ENCODE measurements at regions not wholly inside any gene's neighbourhood (a gene's known extent, or its start where the extent isn't known, plus 50 kb on each side); places are given as distances from the start of the nearest gene placed in this dataset.
"Not testable (repeated sequence)": the region's sequence is repeated elsewhere in the genome, so short reads cannot be mapped to it uniquely, and the experiment has no call there.

DNA sequence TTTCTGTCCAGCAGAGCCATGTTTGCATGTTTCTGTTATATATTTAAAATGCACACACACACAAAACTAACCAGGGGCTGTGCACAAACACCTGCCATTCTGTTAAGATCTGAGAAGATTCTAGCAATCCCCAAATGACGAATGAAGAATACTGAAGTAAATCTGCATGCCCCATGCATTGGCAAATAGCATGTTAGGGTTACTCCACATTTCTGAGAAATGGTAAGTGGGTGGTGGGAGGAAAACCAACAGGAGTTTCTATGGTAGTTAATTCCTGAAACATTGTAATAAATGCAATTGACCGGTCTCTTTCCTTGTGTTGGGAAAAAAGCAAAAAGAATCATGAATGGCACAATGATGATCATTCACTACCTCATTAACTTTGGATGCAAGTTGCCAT is 318.0 kb downstream of the BCAT1 start:
- 92 to 93% methylated on average over 2 of the region's 2 CpGs for WGBS, 2 donors
- H3K9me3 ChIP-seq = no peaks in the 10 kb centered on the region
- no peaks in the 10 kb centered on the region for H3K27me3 ChIP-seq
- no peak for TF ChIP-seq POLR2A (IDR thresholded peaks at IDR 0.05)
- TF ChIP-seq, protein P1, sequence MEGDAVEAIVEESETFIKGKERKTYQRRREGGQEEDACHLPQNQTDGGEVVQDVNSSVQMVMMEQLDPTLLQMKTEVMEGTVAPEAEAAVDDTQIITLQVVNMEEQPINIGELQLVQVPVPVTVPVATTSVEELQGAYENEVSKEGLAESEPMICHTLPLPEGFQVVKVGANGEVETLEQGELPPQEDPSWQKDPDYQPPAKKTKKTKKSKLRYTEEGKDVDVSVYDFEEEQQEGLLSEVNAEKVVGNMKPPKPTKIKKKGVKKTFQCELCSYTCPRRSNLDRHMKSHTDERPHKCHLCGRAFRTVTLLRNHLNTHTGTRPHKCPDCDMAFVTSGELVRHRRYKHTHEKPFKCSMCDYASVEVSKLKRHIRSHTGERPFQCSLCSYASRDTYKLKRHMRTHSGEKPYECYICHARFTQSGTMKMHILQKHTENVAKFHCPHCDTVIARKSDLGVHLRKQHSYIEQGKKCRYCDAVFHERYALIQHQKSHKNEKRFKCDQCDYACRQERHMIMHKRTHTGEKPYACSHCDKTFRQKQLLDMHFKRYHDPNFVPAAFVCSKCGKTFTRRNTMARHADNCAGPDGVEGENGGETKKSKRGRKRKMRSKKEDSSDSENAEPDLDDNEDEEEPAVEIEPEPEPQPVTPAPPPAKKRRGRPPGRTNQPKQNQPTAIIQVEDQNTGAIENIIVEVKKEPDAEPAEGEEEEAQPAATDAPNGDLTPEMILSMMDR (IDR thresholded peaks at IDR 0.05) = no peak
- intact Hi-C loops (cut with DNase I; ENCODE audit: low total_unique reads) = no loop called here
- no peak for DNase-seq
- no peaks in the 10 kb centered on the region for H3K36me3 ChIP-seq (ENCODE audit: low read depth, missing control alignments)
- no peak overlapping the region for H3K27ac ChIP-seq
- no peaks in the 10 kb centered on the region for H3K4me1 ChIP-seq
- H3K4me3 ChIP-seq = no peak overlapping the region

DNA sequence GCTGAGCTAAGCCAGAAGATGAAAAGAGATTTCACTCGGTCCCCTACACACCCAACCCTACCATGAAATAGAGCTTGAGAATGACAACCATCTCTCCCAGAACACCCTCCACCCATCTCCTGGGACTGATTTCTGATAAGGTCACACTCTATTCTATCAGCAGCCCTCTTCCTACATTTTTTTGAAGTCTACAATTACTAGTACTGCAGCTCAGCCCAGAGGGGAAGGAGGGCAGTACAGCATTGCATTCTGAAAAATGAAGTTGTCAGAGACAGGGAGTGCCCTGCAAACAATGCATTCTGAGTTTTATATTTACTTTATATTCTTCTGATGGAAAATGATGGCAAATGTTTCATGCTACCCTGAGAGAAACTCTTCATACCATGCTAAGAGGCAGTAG is 318.5 kb downstream of the BCAT1 start:
- no peak for DNase-seq
- Histone ChIP-seq H3K4me1 (no peaks in the 10 kb centered on the region), H3K27ac (no peak overlapping the region), H3K4me3 (no peak overlapping the region), H3K36me3 (ENCODE audit: low read depth, missing control alignments) (no peaks in the 10 kb centered on the region), H3K27me3 (no peaks in the 10 kb centered on the region), H3K9me3 (no peaks in the 10 kb centered on the region)
- intact Hi-C loops (cut with DNase I; ENCODE audit: low total_unique reads) = no loop called here
- WGBS, 2 donors = 83 to 84% methylated on average over 1 of the region's 1 CpG
- no peak for TF ChIP-seq POLR2A (IDR thresholded peaks at IDR 0.05)
- TF ChIP-seq, protein P1 (IDR thresholded peaks at IDR 0.05) = no peak

DNA sequence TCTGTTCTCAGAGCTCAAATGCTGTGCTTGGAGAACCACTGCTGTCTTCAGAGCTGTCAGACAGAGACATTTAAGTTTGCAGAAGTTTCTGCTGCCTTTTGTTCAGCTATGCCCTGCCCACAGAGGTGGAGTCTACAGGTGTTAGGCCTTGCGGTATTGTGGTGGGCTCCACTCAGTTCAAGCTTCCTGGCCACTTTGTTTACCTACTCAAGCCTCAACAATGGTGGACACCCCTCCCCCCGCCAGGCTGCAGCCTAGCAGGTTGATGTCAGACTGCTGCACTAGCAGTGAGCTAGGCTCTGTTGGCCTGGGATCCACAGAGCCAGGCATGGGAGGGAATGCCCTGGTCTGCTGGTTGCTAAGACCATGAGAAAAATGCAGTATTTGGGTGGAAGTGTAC is 323.8 kb downstream of the BCAT1 start:
- Histone ChIP-seq H3K27ac (no peak overlapping the region), H3K27me3 (no peaks in the 10 kb centered on the region), H3K4me1 (no peaks in the 10 kb centered on the region), H3K4me3 (no peak overlapping the region), H3K36me3 (ENCODE audit: low read depth, missing control alignments) (no peaks in the 10 kb centered on the region), H3K9me3 (no peaks in the 10 kb centered on the region)
- no peak for TF ChIP-seq POLR2A (IDR thresholded peaks at IDR 0.05)
- TF ChIP-seq, protein P1 (IDR thresholded peaks at IDR 0.05) = no peak
- intact Hi-C loops (cut with DNase I; ENCODE audit: low total_unique reads) = no loop called here
- no peak for DNase-seq
- WGBS, 2 donors = 96 to 100% methylated on average over 1 to 2 of the region's 2 CpGs

DNA sequence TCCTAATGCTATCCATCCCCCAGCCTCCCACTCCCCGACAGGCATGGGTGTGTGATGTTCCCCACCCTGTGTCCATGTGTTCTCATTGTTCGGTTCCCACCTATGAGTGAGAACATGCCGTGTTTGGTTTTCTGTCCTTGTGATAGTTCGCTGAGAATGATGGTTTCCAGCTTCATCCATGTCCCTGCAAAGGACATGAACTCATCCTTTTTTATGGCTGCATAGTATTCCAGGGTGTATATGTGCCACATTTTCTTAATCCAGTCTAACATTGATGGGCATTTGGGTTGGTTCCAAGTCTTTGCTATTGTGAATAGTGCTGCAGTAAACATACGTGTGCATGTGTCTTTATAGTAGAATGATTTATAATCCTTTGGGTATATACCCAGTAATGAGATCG is 328.9 kb downstream of the BCAT1 start:
- 97 to 99% methylated on average over 6 of the region's 6 CpGs for whole genome bisulfite sequencing, 2 donors

DNA sequence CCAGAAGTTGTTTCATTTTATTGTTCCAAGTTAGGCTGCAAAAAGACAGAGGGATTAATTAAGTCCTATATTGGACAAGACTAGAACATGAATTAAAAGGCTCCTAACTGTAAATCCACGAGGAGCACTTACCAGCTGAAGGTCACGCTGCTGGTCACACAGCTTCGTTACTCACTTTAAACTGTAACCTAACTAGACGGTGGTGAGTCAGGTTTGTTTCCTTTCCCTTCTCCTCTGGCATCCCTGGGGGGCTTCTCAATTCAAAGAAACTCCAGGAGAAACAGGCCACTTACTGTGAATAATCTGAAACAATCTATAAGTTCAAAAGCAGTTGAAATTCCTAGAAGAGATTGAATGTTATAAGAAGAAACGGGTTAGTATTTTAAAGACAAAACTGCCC is 331.4 kb downstream of the BCAT1 start:
- H3K36me3 ChIP-seq (ENCODE audit: low read depth, missing control alignments) = no peaks in the 10 kb centered on the region
- no peak for DNase-seq
- intact Hi-C loops (cut with DNase I; ENCODE audit: low total_unique reads) = no loop called here
- H3K9me3 ChIP-seq = no peaks in the 10 kb centered on the region
- 58 to 73% methylated on average over 5 of the region's 5 CpGs for WGBS, 2 donors
- H3K4me1 ChIP-seq = no peaks in the 10 kb centered on the region
- H3K27ac ChIP-seq = no peak overlapping the region
- H3K27me3 ChIP-seq = no peaks in the 10 kb centered on the region
- no peak overlapping the region for H3K4me3 ChIP-seq
- TF ChIP-seq, protein P1 (IDR thresholded peaks at IDR 0.05) = no peak
- no peak for TF ChIP-seq POLR2A (IDR thresholded peaks at IDR 0.05)

More for the DNA sequence above, 328.9 kb downstream of the BCAT1 start:
- H3K27me3 ChIP-seq; H3K4me1 ChIP-seq; intact Hi-C loops (cut with DNase I; ENCODE audit: low total_unique reads); H3K4me3 ChIP-seq; H3K36me3 ChIP-seq (ENCODE audit: low read depth, missing control alignments); H3K9me3 ChIP-seq; DNase-seq; H3K27ac ChIP-seq: not testable (repeated sequence)
